Gastrocnemius medialis (tissue), 4 donors: ENCODE measurements at regions not wholly inside any gene's neighbourhood (a gene's known extent, or its start where the extent isn't known, plus 50 kb on each side); places are given as distances from the start of the nearest gene placed in this dataset.

Experiments used
- POLR2A ChIP-seq, 2 donors: fragments of 450-650 bp; IDR thresholded peaks; one replicate each; pipeline ENCODE4 v1.6.1; 2017; ENCODE audit warnings: antibody characterized with exemption in 2 of 2, mild to moderate bottlenecking in 2 of 2, moderate library complexity in 2 of 2
- TF ChIP-seq, protein P1 (sequence below), 5 experiments: fragments of 450-650 bp in 3 of 5; fragments of 200-600 bp in 2 of 5; sonication (generic) in 2 of 5; IDR thresholded peaks in 4 of 5; conservative IDR thresholded peaks in 1 of 5; 1 replicate in 4 of 5; 2 replicates in 1 of 5; pipeline ENCODE4 v1.5.1; 2016 to 2019; ENCODE audit warnings: antibody characterized with exemption in 5 of 5, mild to moderate bottlenecking in 3 of 5, moderate library complexity in 3 of 5

DNA sequence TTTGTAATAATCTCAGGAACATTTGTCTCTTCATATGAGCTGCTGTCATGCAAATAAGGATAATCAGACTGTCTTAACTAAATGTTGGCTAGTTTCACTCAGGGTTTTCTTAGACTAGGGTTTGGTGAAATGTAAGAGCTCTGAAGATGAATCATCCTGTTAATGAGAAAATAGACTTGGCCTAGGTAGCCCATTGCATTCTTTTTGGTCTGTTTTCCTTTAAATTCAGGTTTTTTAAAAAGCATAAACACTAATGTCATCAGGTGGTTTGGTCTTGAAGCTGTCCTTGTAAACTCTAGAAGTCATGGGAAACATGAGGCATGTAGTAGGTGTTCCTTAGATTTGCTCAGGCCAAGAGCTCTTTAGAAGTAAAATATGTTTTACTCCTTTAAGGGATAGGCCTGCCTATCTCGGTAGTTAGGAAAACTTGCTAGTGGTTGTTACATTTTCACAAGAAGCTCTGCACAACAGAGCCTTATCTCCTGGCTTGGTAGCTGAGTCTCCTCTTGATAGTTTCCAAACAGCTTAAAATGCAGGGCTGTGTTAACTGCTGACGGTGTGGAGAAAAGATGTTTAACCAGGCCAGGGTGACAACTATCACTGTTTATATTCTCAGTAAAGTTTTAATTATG, 62.0 kb upstream of the C1QTNF9B start:
- TF ChIP-seq, protein P1, sequence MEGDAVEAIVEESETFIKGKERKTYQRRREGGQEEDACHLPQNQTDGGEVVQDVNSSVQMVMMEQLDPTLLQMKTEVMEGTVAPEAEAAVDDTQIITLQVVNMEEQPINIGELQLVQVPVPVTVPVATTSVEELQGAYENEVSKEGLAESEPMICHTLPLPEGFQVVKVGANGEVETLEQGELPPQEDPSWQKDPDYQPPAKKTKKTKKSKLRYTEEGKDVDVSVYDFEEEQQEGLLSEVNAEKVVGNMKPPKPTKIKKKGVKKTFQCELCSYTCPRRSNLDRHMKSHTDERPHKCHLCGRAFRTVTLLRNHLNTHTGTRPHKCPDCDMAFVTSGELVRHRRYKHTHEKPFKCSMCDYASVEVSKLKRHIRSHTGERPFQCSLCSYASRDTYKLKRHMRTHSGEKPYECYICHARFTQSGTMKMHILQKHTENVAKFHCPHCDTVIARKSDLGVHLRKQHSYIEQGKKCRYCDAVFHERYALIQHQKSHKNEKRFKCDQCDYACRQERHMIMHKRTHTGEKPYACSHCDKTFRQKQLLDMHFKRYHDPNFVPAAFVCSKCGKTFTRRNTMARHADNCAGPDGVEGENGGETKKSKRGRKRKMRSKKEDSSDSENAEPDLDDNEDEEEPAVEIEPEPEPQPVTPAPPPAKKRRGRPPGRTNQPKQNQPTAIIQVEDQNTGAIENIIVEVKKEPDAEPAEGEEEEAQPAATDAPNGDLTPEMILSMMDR (IDR thresholded peaks at IDR 0.05 in 4 of 5, conservative IDR thresholded peaks at IDR 0.05 in 1 of 5): no peak
- no peak for TF ChIP-seq POLR2A (IDR thresholded peaks at IDR 0.05)
